Ovary (tissue), 3 donors: ENCODE measurements at regions not wholly inside any gene's neighbourhood (a gene's known extent, or its start where the extent isn't known, plus 50 kb on each side); places are given as distances from the start of the nearest gene placed in this dataset.

Experiments used
- CTCF ChIP-seq, 3 donors: fragments of 450-650 bp in 2 of 3; fragments of 200-600 bp in 1 of 3; IDR thresholded peaks; one replicate each; pipeline versions ENCODE4 v1.5.1 to v1.8.0; 2016 to 2022; ENCODE audit warnings: antibody characterized with exemption in 3 of 3, mild to moderate bottlenecking in 1 of 3
- EP300 ChIP-seq: sonication (generic); formaldehyde crosslinking; IDR thresholded peaks from one replicate; pipeline ENCODE4 v1.6.1; 2017; ENCODE audit warnings: antibody characterized with exemption
- donor health status: DM: no; HTN: no; CAD: no.

GRCh38 chr21:16492892-16493291 lies 763.1 kb downstream of the USP25 start:
- TF ChIP-seq CTCF (IDR thresholded peaks at IDR 0.05), result no peak
- no peak for TF ChIP-seq EP300
